ENCODE measurements at regions not wholly inside any gene's neighbourhood (a gene's known extent, or its start where the extent isn't known, plus 50 kb on each side); places are given as distances from the start of the nearest gene placed in this dataset.
"Not testable (repeated sequence)": the region's sequence is repeated elsewhere in the genome, so short reads cannot be mapped to it uniquely, and the experiment has no call there.

- no peak overlapping the region for H3K4me3 Mint-ChIP-seq (ENCODE audit: unreplicated experiment)
- H3K36me3 Mint-ChIP-seq (ENCODE audit: unreplicated experiment), result no peaks in the 10 kb centered on the region
- no peaks in the 10 kb centered on the region for H3K27me3 Mint-ChIP-seq (ENCODE audit: unreplicated experiment)
- no peak for DNase-seq (ENCODE audit: extremely low spot score, unreplicated experiment)
- H3K27ac Mint-ChIP-seq (ENCODE audit: unreplicated experiment), result no peak overlapping the region
- peaks cover 10% of the 10 kb centered on the region for H3K9me3 Mint-ChIP-seq (ENCODE audit: unreplicated experiment)
- TF ChIP-seq CTCF (IDR thresholded peaks at IDR 0.05), result no peak
- H3K4me1 Mint-ChIP-seq (ENCODE audit: unreplicated experiment), result no peaks in the 10 kb centered on the region
These were observed 90.1 kb downstream of the ZNF648 start for GRCh38 chr1:181971424-181971823.

GRCh38 chr1:181969902-181970301, 91.6 kb downstream of the ZNF648 start:
- H3K36me3 Mint-ChIP-seq (ENCODE audit: unreplicated experiment), result no peaks in the 10 kb centered on the region
- TF ChIP-seq CTCF (IDR thresholded peaks at IDR 0.05), result no peak
- DNase-seq (ENCODE audit: extremely low spot score, unreplicated experiment), result no peak
- no peaks in the 10 kb centered on the region for H3K27me3 Mint-ChIP-seq (ENCODE audit: unreplicated experiment)
- no peak overlapping the region for H3K27ac Mint-ChIP-seq (ENCODE audit: unreplicated experiment)
- no peaks in the 10 kb centered on the region for H3K4me1 Mint-ChIP-seq (ENCODE audit: unreplicated experiment)
- no peaks in the 10 kb centered on the region for H3K9me3 Mint-ChIP-seq (ENCODE audit: unreplicated experiment)
- no peak overlapping the region for H3K4me3 Mint-ChIP-seq (ENCODE audit: unreplicated experiment)

- not testable (repeated sequence) for H3K27me3 Mint-ChIP-seq (ENCODE audit: unreplicated experiment); H3K4me1 Mint-ChIP-seq (ENCODE audit: unreplicated experiment); DNase-seq (ENCODE audit: extremely low spot score, unreplicated experiment); H3K27ac Mint-ChIP-seq (ENCODE audit: unreplicated experiment); H3K4me3 Mint-ChIP-seq (ENCODE audit: unreplicated experiment); H3K36me3 Mint-ChIP-seq (ENCODE audit: unreplicated experiment)
- peaks cover 34% of the 10 kb centered on the region for H3K9me3 Mint-ChIP-seq (ENCODE audit: unreplicated experiment)
These were observed 106.8 kb downstream of the ZNF648 start for GRCh38 chr1:181954696-181955095.

GRCh38 chr1:181954178-181954577, 107.3 kb downstream of the ZNF648 start:
- H3K27ac Mint-ChIP-seq (ENCODE audit: unreplicated experiment); H3K4me1 Mint-ChIP-seq (ENCODE audit: unreplicated experiment); H3K27me3 Mint-ChIP-seq (ENCODE audit: unreplicated experiment); H3K36me3 Mint-ChIP-seq (ENCODE audit: unreplicated experiment); H3K4me3 Mint-ChIP-seq (ENCODE audit: unreplicated experiment); DNase-seq (ENCODE audit: extremely low spot score, unreplicated experiment): not testable (repeated sequence)
- peaks cover 31% of the 10 kb centered on the region for H3K9me3 Mint-ChIP-seq (ENCODE audit: unreplicated experiment)

- Mint-ChIP-seq H3K4me3 (ENCODE audit: unreplicated experiment) (no peak overlapping the region), H3K9me3 (ENCODE audit: unreplicated experiment) (peaks cover 25% of the 10 kb centered on the region), H3K27ac (ENCODE audit: unreplicated experiment) (no peak overlapping the region), H3K36me3 (ENCODE audit: unreplicated experiment) (no peaks in the 10 kb centered on the region), H3K27me3 (ENCODE audit: unreplicated experiment) (no peaks in the 10 kb centered on the region), H3K4me1 (ENCODE audit: unreplicated experiment) (no peaks in the 10 kb centered on the region)
- no peak for TF ChIP-seq CTCF (IDR thresholded peaks at IDR 0.05)
- no peak for DNase-seq (ENCODE audit: extremely low spot score, unreplicated experiment)
These were observed 107.9 kb downstream of the ZNF648 start for GRCh38 chr1:181953596-181953995.

- Mint-ChIP-seq H3K4me1 (ENCODE audit: unreplicated experiment) (no peaks in the 10 kb centered on the region), H3K27ac (ENCODE audit: unreplicated experiment) (no peak overlapping the region), H3K36me3 (ENCODE audit: unreplicated experiment) (no peaks in the 10 kb centered on the region), H3K27me3 (ENCODE audit: unreplicated experiment) (no peaks in the 10 kb centered on the region), H3K4me3 (ENCODE audit: unreplicated experiment) (no peak overlapping the region), H3K9me3 (ENCODE audit: unreplicated experiment) (peaks cover 5% of the 10 kb centered on the region)
- no peak for TF ChIP-seq CTCF (IDR thresholded peaks at IDR 0.05)
- no peak for DNase-seq (ENCODE audit: extremely low spot score, unreplicated experiment)
These were observed 110.3 kb downstream of the ZNF648 start for GRCh38 chr1:181951213-181951612.

Measured in osteocyte (in vitro differentiated cells).